ENCODE measurements at regions not wholly inside any gene's neighbourhood (a gene's known extent, or its start where the extent isn't known, plus 50 kb on each side); places are given as distances from the start of the nearest gene placed in this dataset.

DNA sequence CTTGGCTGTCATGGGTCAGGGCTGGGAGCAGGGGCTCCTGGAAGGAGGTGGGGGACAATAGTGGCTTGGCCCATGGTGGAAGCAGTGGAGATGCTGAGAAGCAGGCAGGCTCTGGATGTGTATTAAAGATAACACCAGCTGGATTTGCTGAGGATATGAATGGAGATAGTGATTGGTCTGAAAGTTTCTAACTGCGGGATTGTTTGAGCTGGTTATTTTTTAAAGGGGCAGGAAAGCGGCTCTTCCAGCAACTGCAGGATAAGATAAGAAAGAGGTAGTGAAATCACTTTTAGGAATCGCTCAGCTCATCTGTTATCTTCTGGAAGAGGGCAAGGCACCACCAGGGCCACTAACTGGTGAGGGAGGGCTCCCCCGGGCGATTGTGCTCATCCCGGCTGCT is 125.5 kb downstream of the TENT4A start (continued):
- TF ChIP-seq, protein P1, sequence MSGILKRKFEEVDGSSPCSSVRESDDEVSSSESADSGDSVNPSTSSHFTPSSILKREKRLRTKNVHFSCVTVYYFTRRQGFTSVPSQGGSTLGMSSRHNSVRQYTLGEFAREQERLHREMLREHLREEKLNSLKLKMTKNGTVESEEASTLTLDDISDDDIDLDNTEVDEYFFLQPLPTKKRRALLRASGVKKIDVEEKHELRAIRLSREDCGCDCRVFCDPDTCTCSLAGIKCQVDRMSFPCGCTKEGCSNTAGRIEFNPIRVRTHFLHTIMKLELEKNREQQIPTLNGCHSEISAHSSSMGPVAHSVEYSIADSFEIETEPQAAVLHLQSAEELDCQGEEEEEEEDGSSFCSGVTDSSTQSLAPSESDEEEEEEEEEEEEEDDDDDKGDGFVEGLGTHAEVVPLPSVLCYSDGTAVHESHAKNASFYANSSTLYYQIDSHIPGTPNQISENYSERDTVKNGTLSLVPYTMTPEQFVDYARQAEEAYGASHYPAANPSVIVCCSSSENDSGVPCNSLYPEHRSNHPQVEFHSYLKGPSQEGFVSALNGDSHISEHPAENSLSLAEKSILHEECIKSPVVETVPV (CRISPR knock-in tag; IDR thresholded peaks at IDR 0.05): no peak
- TF ChIP-seq TOX (CRISPR knock-in tag; IDR thresholded peaks at IDR 0.05; ENCODE audit: borderline replicate concordance) (no peak), SNAI2 (CRISPR knock-in tag; IDR thresholded peaks at IDR 0.05) (no peak), CREB5 (CRISPR knock-in tag; IDR thresholded peaks at IDR 0.05; ENCODE audit: low read depth) (no peak)
- TF ChIP-seq, protein P2, sequence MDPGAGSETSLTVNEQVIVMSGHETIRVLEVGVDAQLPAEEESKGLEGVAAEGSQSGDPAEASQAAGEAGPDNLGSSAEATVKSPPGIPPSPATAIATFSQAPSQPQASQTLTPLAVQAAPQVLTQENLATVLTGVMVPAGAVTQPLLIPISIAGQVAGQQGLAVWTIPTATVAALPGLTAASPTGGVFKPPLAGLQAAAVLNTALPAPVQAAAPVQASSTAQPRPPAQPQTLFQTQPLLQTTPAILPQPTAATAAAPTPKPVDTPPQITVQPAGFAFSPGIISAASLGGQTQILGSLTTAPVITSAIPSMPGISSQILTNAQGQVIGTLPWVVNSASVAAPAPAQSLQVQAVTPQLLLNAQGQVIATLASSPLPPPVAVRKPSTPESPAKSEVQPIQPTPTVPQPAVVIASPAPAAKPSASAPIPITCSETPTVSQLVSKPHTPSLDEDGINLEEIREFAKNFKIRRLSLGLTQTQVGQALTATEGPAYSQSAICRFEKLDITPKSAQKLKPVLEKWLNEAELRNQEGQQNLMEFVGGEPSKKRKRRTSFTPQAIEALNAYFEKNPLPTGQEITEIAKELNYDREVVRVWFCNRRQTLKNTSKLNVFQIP (CRISPR knock-in tag; IDR thresholded peaks at IDR 0.05; ENCODE audit: borderline replicate concordance, low read depth): no peak

- TF ChIP-seq TOX (CRISPR knock-in tag; IDR thresholded peaks at IDR 0.05; ENCODE audit: borderline replicate concordance) (no peak), ZNF565 (CRISPR knock-in tag; conservative IDR thresholded peaks at IDR 0.05; ENCODE audit: low read depth) (no peak), TCF4 (CRISPR knock-in tag; IDR thresholded peaks at IDR 0.05; ENCODE audit: borderline replicate concordance) (no peak), ARNTL (CRISPR knock-in tag; IDR thresholded peaks at IDR 0.05; ENCODE audit: borderline replicate concordance, low read depth) (no peak), ZFP30 (CRISPR knock-in tag; IDR thresholded peaks at IDR 0.05) (no peak), CSDC2 (CRISPR knock-in tag; IDR thresholded peaks at IDR 0.05) (no peak), PPARA (CRISPR knock-in tag; IDR thresholded peaks at IDR 0.05; ENCODE audit: borderline replicate concordance) (no peak), ZFP3 (CRISPR knock-in tag; IDR thresholded peaks at IDR 0.05) (no peak), ZNF8 (CRISPR knock-in tag; IDR thresholded peaks at IDR 0.05) (no peak), ZNF70 (CRISPR knock-in tag; IDR thresholded peaks at IDR 0.05) (no peak)
- no peak for ATAC-seq
These were observed 127.0 kb downstream of the TENT4A start for GRCh38 chr5:6840136-6840793.

DNA sequence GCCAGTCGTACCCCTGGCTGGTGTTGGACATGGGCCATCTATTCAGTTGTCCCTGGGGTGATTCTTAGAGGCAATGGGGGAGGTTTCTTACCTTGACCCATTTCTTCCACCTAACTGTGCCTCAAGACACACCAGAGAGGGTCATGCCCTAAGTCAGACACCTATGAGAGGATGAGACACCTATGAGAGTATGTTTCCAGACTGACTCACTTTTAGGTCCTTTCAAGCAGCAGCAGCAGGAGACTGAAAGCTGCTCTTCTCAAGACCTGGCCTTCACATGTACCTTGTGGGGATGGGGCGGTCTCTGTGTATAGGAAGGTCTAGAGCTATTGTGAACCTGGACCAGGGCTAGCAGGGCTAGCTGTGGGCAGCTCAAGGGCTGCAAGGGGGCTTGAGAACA is 130.1 kb downstream of the TENT4A start:
- ATAC-seq: no peak
- TF ChIP-seq, protein P1 (CRISPR knock-in tag; IDR thresholded peaks at IDR 0.05): no peak
- no peak for TF ChIP-seq TCF4 (CRISPR knock-in tag; IDR thresholded peaks at IDR 0.05; ENCODE audit: borderline replicate concordance)
- no peak for TF ChIP-seq ZFP30 (CRISPR knock-in tag; IDR thresholded peaks at IDR 0.05)
- no peak for TF ChIP-seq BACH2 (CRISPR knock-in tag; IDR thresholded peaks at IDR 0.05; ENCODE audit: borderline replicate concordance)
- TF ChIP-seq CSDC2 (CRISPR knock-in tag; IDR thresholded peaks at IDR 0.05): no peak
- no peak for TF ChIP-seq TOX (CRISPR knock-in tag; IDR thresholded peaks at IDR 0.05; ENCODE audit: borderline replicate concordance)
- TF ChIP-seq, protein P2 (CRISPR knock-in tag; IDR thresholded peaks at IDR 0.05; ENCODE audit: borderline replicate concordance, low read depth): no peak
- no peak for TF ChIP-seq ZFP3 (CRISPR knock-in tag; IDR thresholded peaks at IDR 0.05)
- no peak for TF ChIP-seq ZNF70 (CRISPR knock-in tag; IDR thresholded peaks at IDR 0.05)
- no peak for TF ChIP-seq ZNF8 (CRISPR knock-in tag; IDR thresholded peaks at IDR 0.05)
- TF ChIP-seq ARNTL (CRISPR knock-in tag; IDR thresholded peaks at IDR 0.05; ENCODE audit: borderline replicate concordance, low read depth): no peak
- no peak for TF ChIP-seq GLIS3 (CRISPR knock-in tag; IDR thresholded peaks at IDR 0.05)

- no peak for TF ChIP-seq BACH2 (CRISPR knock-in tag; IDR thresholded peaks at IDR 0.05; ENCODE audit: borderline replicate concordance)
- TF ChIP-seq, protein P3, sequence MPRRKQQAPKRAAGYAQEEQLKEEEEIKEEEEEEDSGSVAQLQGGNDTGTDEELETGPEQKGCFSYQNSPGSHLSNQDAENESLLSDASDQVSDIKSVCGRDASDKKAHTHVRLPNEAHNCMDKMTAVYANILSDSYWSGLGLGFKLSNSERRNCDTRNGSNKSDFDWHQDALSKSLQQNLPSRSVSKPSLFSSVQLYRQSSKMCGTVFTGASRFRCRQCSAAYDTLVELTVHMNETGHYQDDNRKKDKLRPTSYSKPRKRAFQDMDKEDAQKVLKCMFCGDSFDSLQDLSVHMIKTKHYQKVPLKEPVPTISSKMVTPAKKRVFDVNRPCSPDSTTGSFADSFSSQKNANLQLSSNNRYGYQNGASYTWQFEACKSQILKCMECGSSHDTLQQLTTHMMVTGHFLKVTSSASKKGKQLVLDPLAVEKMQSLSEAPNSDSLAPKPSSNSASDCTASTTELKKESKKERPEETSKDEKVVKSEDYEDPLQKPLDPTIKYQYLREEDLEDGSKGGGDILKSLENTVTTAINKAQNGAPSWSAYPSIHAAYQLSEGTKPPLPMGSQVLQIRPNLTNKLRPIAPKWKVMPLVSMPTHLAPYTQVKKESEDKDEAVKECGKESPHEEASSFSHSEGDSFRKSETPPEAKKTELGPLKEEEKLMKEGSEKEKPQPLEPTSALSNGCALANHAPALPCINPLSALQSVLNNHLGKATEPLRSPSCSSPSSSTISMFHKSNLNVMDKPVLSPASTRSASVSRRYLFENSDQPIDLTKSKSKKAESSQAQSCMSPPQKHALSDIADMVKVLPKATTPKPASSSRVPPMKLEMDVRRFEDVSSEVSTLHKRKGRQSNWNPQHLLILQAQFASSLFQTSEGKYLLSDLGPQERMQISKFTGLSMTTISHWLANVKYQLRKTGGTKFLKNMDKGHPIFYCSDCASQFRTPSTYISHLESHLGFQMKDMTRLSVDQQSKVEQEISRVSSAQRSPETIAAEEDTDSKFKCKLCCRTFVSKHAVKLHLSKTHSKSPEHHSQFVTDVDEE (CRISPR knock-in tag; IDR thresholded peaks at IDR 0.05): no peak
- no peak for TF ChIP-seq TOX (CRISPR knock-in tag; IDR thresholded peaks at IDR 0.05; ENCODE audit: borderline replicate concordance)
- TF ChIP-seq, protein P1 (CRISPR knock-in tag; IDR thresholded peaks at IDR 0.05): no peak
- TF ChIP-seq ZNF70 (CRISPR knock-in tag; IDR thresholded peaks at IDR 0.05): no peak
- TF ChIP-seq CSDC2 (CRISPR knock-in tag; IDR thresholded peaks at IDR 0.05): no peak
- TF ChIP-seq, protein P4, sequence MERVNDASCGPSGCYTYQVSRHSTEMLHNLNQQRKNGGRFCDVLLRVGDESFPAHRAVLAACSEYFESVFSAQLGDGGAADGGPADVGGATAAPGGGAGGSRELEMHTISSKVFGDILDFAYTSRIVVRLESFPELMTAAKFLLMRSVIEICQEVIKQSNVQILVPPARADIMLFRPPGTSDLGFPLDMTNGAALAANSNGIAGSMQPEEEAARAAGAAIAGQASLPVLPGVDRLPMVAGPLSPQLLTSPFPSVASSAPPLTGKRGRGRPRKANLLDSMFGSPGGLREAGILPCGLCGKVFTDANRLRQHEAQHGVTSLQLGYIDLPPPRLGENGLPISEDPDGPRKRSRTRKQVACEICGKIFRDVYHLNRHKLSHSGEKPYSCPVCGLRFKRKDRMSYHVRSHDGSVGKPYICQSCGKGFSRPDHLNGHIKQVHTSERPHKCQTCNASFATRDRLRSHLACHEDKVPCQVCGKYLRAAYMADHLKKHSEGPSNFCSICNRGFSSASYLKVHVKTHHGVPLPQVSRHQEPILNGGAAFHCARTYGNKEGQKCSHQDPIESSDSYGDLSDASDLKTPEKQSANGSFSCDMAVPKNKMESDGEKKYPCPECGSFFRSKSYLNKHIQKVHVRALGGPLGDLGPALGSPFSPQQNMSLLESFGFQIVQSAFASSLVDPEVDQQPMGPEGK (CRISPR knock-in tag; IDR thresholded peaks at IDR 0.05; ENCODE audit: borderline replicate concordance): no peak
- no peak for ATAC-seq
These were observed 130.6 kb downstream of the TENT4A start for GRCh38 chr5:6843821-6844220.
